NCI-H446 (cell line): ENCODE measurements at regions not wholly inside any gene's neighbourhood (a gene's known extent, or its start where the extent isn't known, plus 50 kb on each side); places are given as distances from the start of the nearest gene placed in this dataset.

Experiments
- DNase-seq, 2 experiments: peaks; one replicate each; lab custom pipeline; 2025; lab: John Stamatoyannopoulos, UW

DNA sequence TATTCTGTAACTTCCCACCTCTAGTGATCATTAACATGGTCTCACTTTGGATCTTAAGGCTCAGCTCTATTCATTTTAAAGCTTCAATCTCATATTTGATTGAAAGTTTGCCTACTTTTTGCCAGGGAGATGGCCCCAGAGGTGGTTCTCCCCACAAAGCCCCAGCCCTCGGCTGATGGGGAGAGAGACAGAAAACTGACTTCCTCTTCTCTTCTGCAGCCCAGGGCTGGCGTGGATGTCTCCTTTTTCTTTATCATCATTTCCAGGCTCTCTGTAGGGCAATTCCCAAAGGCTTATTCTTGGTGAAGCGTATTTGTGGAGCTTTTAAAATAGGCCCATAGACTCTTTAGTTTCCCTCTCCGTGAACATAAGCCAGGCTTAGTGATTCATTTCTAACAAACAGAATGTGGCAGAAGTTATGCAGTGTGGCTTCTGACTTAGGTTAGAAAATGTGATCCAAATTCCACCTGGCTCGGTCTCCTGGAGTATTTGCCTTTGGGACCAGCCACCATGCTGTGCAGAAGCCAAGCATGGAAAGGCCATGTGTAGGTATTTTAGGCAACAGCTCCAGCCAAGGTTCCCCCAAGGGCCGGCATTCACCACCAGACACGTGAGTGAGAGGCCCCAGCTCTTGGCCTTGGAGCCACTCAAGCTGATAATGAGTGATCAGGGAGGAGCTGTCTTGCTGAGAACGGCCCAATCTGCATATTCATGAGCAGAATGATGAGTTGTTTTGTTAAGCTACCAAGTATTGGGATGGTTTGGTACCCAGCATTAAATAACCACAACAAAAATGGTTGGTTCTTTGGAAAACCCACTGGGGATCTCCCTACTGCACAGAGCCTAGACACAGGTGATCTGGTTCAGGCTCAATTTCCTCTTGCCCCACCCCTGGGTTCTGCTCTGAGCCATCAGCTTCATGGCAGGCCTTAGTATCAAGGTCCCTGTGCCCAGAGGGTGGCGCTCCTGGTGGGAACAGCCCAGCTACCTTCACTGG is 353.2 kb upstream of the PROK2 start:
- DNase-seq = no peak

DNA sequence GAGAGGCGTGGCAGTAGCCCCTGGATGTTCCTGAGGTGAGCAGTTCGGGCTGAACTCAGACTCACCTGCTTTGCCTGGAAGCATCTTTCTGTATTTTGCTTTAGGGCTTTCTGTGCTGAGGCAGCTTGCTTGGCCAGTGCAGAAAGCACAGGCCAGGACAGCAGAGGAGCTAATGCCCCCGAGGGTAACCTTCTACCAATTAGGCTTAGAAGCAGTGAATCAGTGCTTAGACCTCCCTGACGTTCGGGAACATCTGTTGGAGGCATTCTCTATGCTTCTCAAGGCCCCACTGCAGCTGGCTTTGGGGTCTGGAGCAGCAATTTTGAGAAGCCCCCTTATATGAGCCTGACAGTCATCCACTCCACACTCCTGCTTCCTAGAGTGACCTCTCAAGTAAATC is 350.7 kb upstream of the PROK2 start:
- no peak for DNase-seq

DNA sequence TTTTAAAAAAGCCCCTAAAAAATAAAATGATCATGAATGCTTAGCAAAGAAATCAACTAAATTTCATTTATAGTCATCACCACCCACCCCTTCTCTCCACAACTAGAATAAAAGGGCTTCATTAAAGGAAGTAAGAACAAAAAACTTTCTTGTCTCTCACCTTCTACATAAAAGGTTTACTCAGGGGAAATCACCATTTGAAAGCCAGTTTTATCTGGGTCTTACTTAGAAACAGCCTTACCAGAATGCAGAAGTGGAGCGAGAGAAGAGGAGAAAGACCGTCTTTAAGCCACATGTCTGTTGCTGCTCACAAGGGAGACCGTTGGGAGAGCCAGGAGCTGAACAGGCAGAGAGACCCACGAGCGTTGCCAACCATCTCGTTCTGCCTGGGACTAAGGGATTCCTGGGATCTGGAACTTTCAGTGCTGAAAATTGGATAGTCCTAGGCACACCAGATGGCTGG is 350.1 kb upstream of the PROK2 start:
- no peak for DNase-seq

DNA sequence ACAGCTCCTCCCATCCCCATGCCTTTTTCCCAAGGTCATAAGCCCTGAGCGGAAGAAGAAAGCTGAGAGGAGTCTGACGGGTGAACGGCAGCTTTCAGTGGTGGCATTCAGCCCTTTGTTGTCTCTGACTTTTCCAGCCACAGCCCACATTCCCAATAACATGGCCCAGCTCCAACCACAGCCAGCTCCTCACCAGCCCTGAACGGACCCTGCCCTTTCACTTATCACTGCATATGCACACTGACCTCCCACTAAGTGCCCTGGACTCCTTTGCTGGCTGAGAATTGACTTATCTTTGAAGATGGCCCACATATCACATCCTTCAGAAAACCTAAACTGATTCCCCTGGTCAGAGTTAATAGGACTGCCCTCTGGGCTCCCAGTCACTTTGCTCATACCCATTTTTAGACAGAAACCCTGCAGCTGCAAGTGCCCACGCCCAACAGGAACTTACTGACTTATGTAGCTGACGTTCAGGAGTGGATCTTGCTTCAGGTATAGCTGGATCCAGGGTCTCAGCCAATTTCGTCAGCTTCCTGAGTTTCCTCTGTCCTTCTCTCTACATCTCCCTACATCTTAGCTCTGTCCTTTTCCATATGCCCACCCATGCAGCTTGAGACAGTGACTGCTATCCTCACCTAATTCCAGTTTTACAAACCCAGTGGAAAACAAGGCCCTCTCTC is 348.5 kb upstream of the PROK2 start:
- DNase-seq = no peak

DNA sequence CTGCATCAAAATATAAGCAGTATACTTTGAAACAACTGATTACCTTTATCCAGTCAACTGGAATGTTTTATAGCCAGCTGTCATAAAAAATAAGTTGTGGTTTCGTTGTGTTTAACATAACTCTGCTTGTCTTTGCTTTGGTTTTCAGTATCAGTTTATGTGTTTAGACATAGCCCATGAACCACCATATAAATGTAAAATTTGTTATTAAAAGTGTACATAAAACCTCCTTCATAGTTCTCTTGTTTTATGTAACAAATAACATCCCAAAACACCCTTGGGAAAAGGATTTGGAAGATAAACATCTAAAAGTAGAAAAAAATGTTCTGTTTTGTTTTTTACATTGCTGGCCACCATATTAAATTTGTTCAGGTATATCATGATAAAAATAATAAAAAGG is 347.0 kb upstream of the PROK2 start:
- DNase-seq = no peak

DNA sequence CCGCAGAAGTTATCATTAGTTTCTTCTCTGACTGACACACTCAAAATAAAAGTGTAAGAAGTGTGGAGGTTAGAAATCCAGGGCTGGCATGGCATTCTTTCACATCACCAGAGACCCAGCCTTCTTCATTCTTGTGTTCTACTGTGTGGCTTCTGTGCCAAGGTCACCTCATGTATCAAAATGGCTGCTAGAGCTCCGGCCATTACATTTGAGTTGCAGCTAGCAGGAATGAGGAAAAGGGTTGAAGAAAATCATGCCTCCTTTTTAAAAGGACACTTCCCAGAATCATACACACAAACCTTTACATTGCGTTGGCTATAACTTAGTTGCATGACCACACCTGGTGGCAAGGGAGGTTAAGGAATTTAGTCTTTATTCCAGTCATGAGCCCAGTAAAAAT is 345.6 kb upstream of the PROK2 start:
- DNase-seq = no peak

DNA sequence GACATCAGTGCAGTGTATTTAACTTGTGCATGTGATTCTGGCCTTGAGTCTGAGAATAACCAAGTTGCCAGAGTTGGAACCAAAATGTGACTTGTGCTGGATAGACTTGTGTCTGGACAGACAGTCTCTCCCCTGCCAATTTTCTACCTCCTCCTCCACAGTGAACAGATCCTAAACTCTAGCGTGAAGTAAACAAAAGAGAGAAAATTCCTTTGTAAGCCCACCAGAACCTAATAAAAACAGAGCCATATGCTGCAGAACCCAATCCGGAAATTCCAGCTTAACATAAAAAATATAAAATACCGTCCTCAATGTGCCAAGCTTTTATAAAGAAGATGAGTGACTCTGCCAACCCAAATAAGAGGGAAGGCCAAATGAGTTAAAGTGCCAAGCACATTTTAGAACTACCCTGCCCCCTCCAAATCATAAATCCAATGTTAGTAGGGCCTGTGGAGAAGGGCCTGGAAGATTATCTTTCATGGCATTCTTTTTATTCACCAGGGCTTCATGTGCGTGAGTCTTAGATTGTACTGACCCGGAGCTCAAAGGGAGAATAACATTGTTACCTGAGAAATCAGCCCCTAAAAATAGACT is 344.6 kb upstream of the PROK2 start:
- peak in 1 of 2 experiments; percentile 38 for DNase-seq

DNA sequence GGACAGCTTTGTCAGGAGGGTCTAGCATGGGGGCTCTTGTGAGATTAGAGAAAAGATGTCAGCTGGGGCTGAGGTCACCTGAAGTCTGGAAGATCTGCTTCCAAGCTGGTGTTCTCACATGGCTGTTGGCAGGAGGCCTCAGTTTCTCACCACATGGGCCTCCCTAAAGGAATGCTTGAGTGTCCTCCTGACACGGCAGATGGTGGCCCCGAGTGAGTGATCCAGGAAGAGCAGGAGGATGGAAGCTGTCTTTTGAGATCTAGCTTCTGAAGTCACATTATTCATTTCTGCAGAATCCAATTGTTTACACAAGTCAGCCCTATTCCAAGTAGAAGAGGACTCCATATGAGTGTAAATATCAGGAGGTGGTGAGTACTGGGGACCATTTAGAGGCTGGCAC is 344.0 kb upstream of the PROK2 start:
- peak in 1 of 2 experiments; percentile 8 for DNase-seq

DNA sequence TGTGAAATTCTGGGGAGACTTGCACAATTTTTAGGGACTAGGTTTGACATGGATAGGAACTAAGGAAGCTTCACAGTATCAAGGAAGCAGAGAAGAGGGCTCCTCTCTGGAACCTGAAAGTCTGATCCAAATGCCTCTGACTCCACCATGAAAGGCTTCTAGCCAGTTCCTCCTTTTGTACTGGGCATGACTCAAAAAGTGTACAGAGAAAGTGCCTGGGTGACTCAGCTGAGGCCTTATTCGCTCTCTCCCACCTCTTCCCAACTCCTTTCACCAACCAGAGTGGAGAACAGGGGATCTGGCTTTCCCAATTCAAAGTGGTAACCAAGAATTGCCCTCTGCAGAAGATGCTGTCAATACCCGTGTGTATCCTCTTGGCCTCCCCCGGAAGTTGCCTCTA is 342.9 kb upstream of the PROK2 start:
- DNase-seq = no peak

DNA sequence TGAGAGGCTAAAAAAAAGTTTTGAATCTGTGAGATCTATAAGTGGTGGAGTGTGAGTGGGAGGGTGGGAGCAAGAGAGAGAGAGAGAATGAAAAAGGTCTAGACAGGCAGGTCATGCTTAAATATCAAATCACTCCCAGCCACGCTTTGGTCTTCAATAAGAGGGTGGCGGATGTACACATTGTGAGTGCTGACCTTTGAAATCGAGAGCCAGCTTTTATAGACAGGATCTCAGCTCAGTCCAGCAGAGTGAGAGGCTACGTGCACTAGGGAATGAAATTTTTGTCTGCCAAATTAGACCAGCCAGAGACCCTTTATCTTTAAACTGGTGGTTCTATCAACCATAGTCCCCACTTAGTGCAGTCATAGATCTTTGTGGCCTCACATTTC is 342.3 kb upstream of the PROK2 start:
- no peak for DNase-seq

DNA sequence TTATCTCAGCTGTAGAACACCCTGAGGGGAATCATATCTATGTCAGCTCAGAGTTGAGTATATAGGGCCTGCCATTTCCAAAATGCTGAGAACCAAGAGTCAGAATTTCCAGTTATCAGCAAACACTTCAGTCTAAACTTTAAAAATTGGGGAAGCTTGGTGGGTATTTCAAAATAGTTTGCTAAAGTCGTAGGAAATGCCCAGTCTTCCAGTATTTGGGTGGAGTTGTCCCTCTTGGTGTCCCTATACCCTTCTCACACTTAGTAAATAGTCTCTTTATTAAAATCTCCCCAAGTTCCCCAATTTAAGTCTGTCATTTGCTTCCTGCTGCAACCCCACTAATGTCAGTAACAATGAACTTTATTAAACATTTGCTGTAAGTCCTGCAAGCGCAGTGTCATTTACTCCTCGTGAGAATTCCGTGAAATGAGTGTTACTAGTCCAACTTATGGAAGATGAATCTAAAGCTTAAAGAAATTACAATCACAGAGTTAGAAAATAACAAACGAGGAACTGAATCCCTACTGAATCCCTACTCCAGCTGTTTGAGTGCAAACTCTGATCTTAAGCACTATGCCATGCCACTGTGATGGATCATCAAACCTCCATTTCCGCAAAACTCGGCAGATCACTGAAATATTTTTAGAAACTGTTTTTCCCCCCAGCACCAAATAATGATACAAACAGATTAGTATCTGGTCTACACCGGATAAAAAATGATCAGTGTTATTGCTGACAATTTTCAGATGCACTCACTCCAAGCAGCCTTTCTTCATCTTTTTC is 341.7 kb upstream of the PROK2 start:
- no peak for DNase-seq

DNA sequence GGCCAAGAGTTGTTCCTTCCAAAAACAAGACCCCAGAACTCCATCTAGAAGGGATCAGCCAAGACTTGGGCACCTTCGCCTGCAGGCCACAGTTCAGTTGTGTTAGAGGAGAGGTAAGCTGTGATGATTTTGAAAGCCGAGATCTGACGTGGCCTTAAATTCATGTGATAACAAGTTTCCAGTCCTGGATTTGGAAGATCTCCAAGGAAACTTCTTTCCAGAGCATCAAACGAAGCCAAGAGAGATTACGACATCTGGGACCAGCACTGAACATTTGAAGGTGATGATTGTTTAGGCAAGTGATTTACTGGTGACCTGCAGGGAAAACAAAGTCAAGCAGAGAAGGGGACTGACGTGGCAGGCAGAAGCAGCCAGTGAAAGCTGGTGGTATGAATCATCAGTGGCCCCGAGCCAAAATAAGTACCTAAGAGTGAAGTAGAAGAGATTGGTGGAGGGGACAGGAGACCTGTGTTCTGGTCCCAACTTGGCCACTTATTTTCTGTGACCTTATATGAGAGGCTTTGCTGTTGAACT is 339.0 kb upstream of the PROK2 start:
- DNase-seq = no peak

DNA sequence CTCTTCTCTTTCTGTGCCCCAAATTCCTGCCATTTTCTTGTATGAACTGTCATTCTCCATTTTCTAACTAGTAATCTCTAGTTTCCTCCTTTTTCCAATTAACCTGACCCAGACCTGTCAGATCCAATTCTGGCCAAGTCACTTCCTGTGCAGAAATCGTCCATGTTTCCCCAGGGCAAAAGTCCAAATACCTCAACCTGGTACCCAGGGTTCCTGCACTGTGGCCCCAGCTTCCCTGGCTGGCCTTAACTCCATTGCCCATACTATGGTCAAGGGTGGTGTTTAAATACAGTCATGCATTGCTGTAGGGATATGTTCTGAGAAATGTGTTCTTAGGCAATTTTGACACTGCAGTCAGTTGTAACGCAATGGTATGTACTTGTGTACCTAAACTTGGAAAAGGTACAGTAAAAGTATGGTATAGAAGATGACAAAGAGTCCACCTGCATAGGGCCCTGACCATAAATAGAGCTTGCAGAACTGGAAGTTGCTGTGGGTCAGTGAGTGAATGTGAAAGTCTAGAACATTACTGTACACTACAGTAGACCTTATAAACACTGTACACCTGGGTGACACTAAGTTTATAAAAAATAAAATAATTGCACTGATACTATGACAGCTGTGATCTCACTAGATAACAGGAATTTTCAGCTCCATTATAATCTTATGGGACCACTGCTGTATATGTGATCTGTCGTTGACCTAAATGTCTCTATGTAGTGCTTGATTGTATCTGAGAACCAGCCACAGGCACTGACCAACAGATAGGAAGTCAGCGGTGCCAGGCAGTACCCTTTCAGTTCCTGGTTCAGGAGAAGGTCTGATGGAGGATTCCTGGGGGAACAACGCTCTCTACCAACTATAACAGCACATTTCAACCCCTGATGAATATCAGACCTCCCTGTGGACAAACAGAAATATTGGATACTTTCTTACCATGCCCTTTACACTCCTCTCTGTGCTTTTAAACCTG is 336.1 kb upstream of the PROK2 start:
- DNase-seq = no peak

DNA sequence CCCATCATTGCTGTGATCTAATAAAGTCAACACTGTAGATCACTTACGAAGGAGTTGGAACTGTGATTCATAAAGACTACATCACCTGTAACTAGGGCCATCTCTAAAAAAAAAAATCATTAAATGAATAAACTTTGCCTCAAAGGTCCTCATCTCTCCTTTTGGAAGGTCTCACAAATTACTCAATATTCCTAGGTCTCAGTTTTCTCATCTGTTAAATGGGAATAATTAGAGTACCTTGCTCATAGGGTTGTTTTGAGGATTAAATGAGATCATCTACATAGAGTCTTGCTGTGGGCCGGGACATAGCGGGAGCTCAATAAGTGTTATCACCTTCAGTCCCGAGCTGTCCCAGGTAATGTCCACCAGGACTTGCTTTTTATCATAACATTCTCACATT is 335.1 kb upstream of the PROK2 start:
- DNase-seq = no peak

DNA sequence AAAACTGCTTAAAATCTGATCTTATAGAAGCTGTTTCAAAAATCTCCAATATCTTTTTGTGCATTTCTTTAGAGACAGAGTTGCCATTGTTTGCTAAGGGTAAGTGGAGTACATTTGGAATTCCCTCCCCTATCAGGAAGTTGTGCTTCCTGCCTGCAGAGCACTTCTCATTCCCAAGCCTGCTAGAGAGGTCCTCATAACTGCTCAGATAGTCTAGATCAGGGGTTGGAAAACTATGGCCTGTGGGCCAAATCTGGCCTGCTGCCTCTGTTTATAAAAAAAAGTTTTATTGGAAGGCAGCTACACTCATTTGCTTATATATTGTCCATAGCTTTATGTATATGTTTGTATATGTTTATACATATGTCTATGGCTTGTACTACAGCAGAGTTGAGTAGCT is 333.7 kb upstream of the PROK2 start:
- DNase-seq = no peak

DNA sequence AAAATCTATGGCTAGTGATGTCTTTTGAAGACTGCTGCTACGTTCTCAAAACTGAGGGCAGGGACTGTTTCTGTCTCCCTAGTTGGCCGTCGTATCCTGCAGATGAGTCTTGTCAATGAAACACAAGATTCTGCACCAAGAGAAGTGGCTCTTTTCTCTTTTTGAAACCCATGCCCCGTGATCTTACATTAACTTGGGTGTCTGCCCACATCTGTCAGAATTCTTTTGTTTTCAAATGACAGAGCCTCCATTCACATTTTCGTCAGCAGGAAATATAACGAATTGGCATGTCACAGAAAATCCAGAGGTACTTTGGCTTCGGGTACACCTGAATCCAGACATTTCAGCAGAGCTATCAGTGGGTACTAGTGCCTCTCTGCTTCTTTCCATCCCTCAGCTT is 331.3 kb upstream of the PROK2 start:
- no peak for DNase-seq

DNA sequence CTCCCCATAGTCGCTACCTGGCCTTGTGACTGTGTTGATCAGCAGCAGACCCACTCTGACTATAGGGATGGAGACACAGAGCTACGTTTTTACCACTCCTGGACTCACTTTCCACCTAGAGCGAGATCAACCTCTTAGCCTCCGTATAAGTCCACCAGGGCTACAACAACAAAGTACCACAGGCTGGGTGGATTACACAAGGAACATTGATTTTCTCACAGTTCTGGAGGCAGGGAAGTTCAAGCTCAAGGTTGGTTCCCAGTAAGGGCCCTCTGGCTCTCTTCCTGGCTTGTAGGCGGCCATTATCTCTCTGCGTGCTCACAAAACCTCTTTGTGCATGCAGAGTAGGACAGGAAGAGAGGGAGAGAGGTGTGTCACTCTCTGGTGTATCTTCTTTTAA is 330.4 kb upstream of the PROK2 start:
- no peak for DNase-seq

DNA sequence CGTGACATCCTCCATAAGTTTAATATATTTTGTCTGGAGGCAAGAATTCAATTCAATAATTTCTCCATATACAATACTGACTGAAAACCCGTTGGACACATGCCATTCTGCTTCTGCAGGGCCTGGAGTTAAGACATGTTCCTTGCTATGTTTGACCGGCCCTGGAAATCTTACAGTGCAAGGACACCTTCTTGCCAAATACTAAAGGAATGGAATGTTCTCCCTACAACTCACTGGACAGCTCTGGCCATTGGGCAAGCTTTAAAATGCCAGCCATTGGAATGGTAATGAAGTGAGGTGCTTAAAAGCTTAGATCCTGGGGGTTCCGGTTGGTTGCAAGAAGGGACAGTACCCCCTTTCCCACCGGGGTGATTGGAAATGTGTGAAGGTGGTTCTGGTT is 329.8 kb upstream of the PROK2 start:
- no peak for DNase-seq

DNA sequence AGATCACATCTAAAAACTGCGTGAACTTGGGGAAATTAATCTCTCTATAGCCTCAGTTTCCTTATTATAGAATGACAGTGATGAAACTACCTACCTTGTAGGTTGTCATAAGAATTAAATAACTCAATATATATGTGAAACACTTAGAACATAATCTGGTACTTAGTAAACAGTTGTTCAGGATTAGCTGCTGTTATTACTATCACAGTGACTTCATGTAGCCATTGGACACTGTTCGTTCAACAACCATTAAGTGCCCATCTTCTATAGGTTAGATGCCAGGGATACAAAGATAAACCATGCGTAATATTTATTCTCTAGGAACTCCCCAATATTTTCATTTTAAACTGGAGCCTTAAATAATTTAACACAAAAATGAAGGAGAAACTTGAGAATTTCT is 329.0 kb upstream of the PROK2 start:
- DNase-seq = no peak

DNA sequence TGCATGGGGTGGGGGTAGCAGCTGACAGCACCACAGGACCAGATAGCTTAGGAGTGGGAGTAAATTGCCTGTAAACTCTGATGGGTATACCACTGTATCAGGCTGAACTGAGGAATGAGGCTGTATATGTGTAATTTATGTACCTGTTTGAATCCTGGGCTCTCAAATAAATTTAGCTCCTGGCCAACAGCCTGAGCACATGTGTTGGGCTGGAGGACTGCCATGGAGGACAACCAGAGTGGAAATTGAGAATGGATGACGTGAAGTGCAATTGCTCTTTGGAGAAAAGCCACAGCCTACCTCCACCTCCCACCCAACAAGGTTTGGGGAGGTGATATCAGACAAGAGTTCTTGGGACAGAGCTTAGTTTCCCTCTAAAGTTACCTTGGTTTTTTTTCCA is 328.6 kb upstream of the PROK2 start:
- DNase-seq = no peak

DNA sequence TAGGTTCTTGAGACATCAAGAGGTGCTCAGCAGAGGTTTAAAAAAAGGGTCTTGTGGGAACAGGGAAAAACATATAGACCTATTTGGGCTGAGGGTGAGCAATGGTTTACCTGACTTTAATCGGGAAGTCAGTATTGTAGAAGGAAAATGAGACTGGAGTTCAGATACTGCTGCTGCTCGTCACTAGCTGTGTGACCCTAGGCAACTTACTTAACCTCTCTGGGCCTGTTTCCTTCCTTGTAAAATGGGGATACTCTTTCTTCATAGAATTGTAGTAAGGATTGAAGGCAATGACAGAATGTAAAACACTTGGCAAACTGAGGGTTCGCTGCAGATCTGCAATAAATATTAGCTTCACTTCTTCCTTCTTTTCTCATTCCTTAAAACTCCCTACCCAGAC is 327.5 kb upstream of the PROK2 start:
- DNase-seq = no peak
